IPS-NIHi11 (cell line): ENCODE measurements at regions not wholly inside any gene's neighbourhood (a gene's known extent, or its start where the extent isn't known, plus 50 kb on each side); places are given as distances from the start of the nearest gene placed in this dataset.

Source experiments
- DNase-seq: peaks from one replicate; pipeline ENCODE4 v3.0.0; 2012; ENCODE audit warnings: mixed read lengths, low spot score

- no peak for DNase-seq
These were observed 78.8 kb upstream of the PIWIL1 start for GRCh38 chr12:130258863-130259262.

- DNase-seq = no peak
These were observed 74.7 kb upstream of the PIWIL1 start for GRCh38 chr12:130263025-130263424.

- DNase-seq = no peak
These were observed 73.7 kb upstream of the PIWIL1 start for GRCh38 chr12:130263996-130264395.

GRCh38 chr12:130266751-130267150, 70.9 kb upstream of the PIWIL1 start:
- peak; percentile 50 for DNase-seq

GRCh38 chr12:130280231-130280630, 57.5 kb upstream of the PIWIL1 start:
- no peak for DNase-seq

- no peak for DNase-seq
These were observed 56.9 kb upstream of the PIWIL1 start for GRCh38 chr12:130280742-130281141.

- DNase-seq = peak; percentile 83
These were observed 56.4 kb upstream of the PIWIL1 start for GRCh38 chr12:130281153-130281799.

- DNase-seq = peak; percentile 54
These were observed 51.6 kb upstream of the PIWIL1 start for GRCh38 chr12:130286041-130286440.

GRCh38 chr12:130286741-130287440, 50.8 kb upstream of the PIWIL1 start:
- DNase-seq = no peak
